Endothelial cell of umbilical vein (primary cell): ENCODE measurements at regions not wholly inside any gene's neighbourhood (a gene's known extent, or its start where the extent isn't known, plus 50 kb on each side); places are given as distances from the start of the nearest gene placed in this dataset.
"Not testable (repeated sequence)": the region's sequence is repeated elsewhere in the genome, so short reads cannot be mapped to it uniquely, and the experiment has no call there.

Experiments used
- BruUV-seq: library from RNA; stranded (reverse); fragments of 400-500 nt; replicated peaks from 2 replicates; lab custom pipeline; 2021; lab: Mats Ljungman, UMichigan
- CTCF ChIA-PET: fragments of 300-600, 350-600 bp; sonication (Branson Sonifier 250); formaldehyde crosslinking; loops from one replicate; lab custom pipeline; 2021; ENCODE audit warnings: antibody characterized with exemption, inconsistent platforms; lab: Charles Lee
- POLR2A ChIA-PET: fragments of 300-600, 350-600 bp; sonication (Branson Sonifier 250); formaldehyde crosslinking; loops from one replicate; lab custom pipeline; 2021; ENCODE audit warnings: antibody characterized with exemption, inconsistent platforms; lab: Charles Lee
- DNase-seq: peaks from one replicate; pipeline ENCODE4 v3.0.0-alpha.2; 2011; ENCODE audit warnings: low read depth, low spot score
- FAIRE-seq: peaks from 2 replicates; lab custom pipeline; 2011; peaks lifted over from hg19 to GRCh38; lab: Jason Lieb, UNC
- H2AFZ ChIP-seq: 2 replicates; pipeline ENCODE4 v1.6.0; 2012; ENCODE audit warnings: low read depth, low read length, control low read depth, inconsistent platforms
- H3K27ac ChIP-seq: 2 replicates; pipeline ENCODE4 v1.5.1; 2011; ENCODE audit warnings: low read depth, mild to moderate bottlenecking, control low read depth, low read length, moderate library complexity; ENCODE audit not compliant: insufficient read depth
- H3K27me3 ChIP-seq, 2 experiments: 2 replicates each; pipeline versions ENCODE4 v1.6.0 to v1.6.1; 2011; ENCODE audit warnings: low read length in 2 of 2, mixed read lengths in 1 of 2; ENCODE audit not compliant: control insufficient read depth in 2 of 2, insufficient read depth in 2 of 2
- H3K36me3 ChIP-seq, 2 experiments: 2 replicates in 1 of 2; 3 replicates in 1 of 2; pipeline ENCODE4 v1.5.1; 2011; ENCODE audit warnings: low read length in 2 of 2, mild to moderate bottlenecking in 1 of 2, moderate library complexity in 1 of 2; ENCODE audit not compliant: control insufficient read depth in 2 of 2, insufficient read depth in 2 of 2; ENCODE audit errors: extremely low read depth in 1 of 2
- H3K4me1 ChIP-seq: 3 replicates; pipeline ENCODE4 v1.5.1; 2011; ENCODE audit warnings: mild to moderate bottlenecking, low read length; ENCODE audit not compliant: control insufficient read depth, insufficient read depth; ENCODE audit errors: extremely low read depth
- H3K4me2 ChIP-seq: 2 replicates; pipeline ENCODE4 v1.6.1; 2011; ENCODE audit warnings: low read length, control low read depth, mixed read lengths; ENCODE audit not compliant: insufficient read depth
- H3K4me3 ChIP-seq, 3 experiments: fragments of 200-600 bp in 1 of 3; sonication (generic), shearing (Covaris generic) in 1 of 3; replicated peaks in 1 of 3; 2 replicates each; pipeline ENCODE4 v1.5.1; 2011 to 2016; ENCODE audit warnings: control low read depth in 3 of 3, low read length in 3 of 3, mild to moderate bottlenecking in 2 of 3, inconsistent platforms in 1 of 3, low read depth in 1 of 3, moderate library complexity in 1 of 3; ENCODE audit not compliant: insufficient read depth in 1 of 3
- H3K79me2 ChIP-seq: 2 replicates; pipeline ENCODE4 v1.6.0; 2012; ENCODE audit warnings: low read length, inconsistent platforms; ENCODE audit not compliant: control insufficient read depth, insufficient read depth
- H3K9ac ChIP-seq: replicated peaks from 2 replicates; pipeline ENCODE3; 2011; ENCODE audit warnings: low read length, control low read depth; ENCODE audit not compliant: insufficient read depth; ENCODE audit errors: extremely low read depth
- H3K9me1 ChIP-seq: replicated peaks from 3 replicates; pipeline ENCODE4 v1.6.0; 2011; ENCODE audit warnings: mild to moderate bottlenecking, low read length; ENCODE audit not compliant: control insufficient read depth, insufficient read depth; ENCODE audit errors: extremely low read depth
- H3K9me3 ChIP-seq: replicated peaks from 2 replicates; pipeline ENCODE4 v1.5.1; 2012; ENCODE audit warnings: low read length, inconsistent platforms; ENCODE audit not compliant: control insufficient read depth, insufficient read depth
- H4K20me1 ChIP-seq: replicated peaks from 2 replicates; pipeline ENCODE3; 2011; ENCODE audit warnings: mild to moderate bottlenecking, low read length; ENCODE audit not compliant: control insufficient read depth, insufficient read depth; ENCODE audit errors: extremely low read depth
- EZH2 ChIP-seq: IDR thresholded peaks from 2 replicates; pipeline ENCODE4 v1.6.1; 2012; ENCODE audit warnings: borderline replicate concordance, low read depth, mild to moderate bottlenecking, moderate library complexity, low read length, inconsistent platforms; ENCODE audit not compliant: severe bottlenecking
- FOS ChIP-seq: IDR thresholded peaks from 2 replicates; pipeline ENCODE4 v1.6.1; 2011; ENCODE audit warnings: mild to moderate bottlenecking, low read length, moderate library complexity, borderline replicate concordance; ENCODE audit not compliant: insufficient read depth
- GATA2 ChIP-seq: IDR thresholded peaks from 2 replicates; pipeline ENCODE4 v1.7.0; 2011; ENCODE audit warnings: low read depth, mild to moderate bottlenecking, moderate library complexity, mixed read lengths, low read length; ENCODE audit not compliant: insufficient read length, insufficient read depth
- JUN ChIP-seq: IDR thresholded peaks from 2 replicates; pipeline ENCODE4 v1.6.1; 2011; ENCODE audit warnings: borderline replicate concordance, low read depth; ENCODE audit not compliant: insufficient read length, insufficient read depth
- MYC ChIP-seq: IDR thresholded peaks from one replicate; pipeline ENCODE4 v1.6.1; 2011; ENCODE audit warnings: mild to moderate bottlenecking, low read depth, low read length
- POLR2A ChIP-seq: IDR thresholded peaks from 2 replicates; pipeline ENCODE4 v1.6.1; 2012; ENCODE audit warnings: low read depth, mild to moderate bottlenecking, control low read depth, low read length
- POLR2AphosphoS5 ChIP-seq: IDR thresholded peaks from 2 replicates; pipeline ENCODE4 v1.6.1; 2012; ENCODE audit warnings: low read depth, mild to moderate bottlenecking, control low read depth, low read length, moderate library complexity; ENCODE audit not compliant: insufficient read depth
- dilution Hi-C: fragments of 300-500 bp; cut with MboI; formaldehyde crosslinking; loops from one replicate; pipeline ENCODE4 v1.15.0; 2019; ENCODE audit warnings: low sequenced_read_pairs; ENCODE audit not compliant: extremely low pct_ligation_motif_present
- intact Hi-C: fragments of 100-400 bp; cut with micrococcal nuclease; formaldehyde crosslinking; loops from one replicate; pipeline ENCODE4 v1.10.0; 2022
- TF ChIP-seq, protein P1 (sequence below): IDR thresholded peaks from 2 replicates; pipeline ENCODE4 v1.6.1; 2011; ENCODE audit not compliant: insufficient read depth, insufficient read length
- TF ChIP-seq, protein P2 (sequence below), 2 donors: IDR thresholded peaks; 1 replicate in 1 of 2; 2 replicates in 1 of 2; pipeline ENCODE4 v1.5.1; 2011; ENCODE audit warnings: low read length in 2 of 2, mild to moderate bottlenecking in 2 of 2, moderate library complexity in 2 of 2, control low read depth in 1 of 2, inconsistent platforms in 1 of 2, low read depth in 1 of 2; ENCODE audit not compliant: insufficient read depth in 1 of 2; ENCODE audit errors: extremely low read depth in 1 of 2

DNA sequence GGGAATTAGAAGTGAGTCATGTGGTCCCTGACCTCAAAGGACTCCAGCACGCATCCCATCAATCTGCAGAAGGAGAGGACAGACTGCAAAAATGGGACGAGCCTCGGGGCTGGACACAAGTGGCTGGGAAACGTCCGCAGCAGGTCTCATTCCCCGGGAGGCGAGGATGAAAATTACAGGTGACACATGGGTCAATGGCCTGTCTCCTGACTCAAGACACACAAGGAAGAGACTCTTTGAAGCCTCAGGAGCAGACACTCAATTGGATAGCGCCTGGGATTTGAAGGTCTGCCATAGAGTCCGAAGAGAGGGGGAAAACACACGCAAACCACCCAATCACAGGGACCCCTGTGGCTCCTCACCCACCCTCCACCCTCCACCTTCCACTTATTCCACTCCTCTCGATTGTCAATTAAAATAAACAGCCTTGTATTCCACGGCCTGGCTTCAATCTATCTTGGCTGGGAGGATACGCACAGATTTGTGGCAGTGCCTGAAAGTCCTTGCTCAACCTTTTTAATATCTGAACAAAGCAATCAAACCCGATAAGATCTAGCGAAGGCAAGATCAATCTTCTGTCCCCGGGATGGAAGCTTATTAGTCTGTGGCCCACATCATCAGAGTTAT is 101.8 kb upstream of the CADM1 start:
- no peaks in the 10 kb centered on the region for H3K36me3 ChIP-seq
- H3K27ac ChIP-seq, result no peak overlapping the region
- H3K27me3 ChIP-seq, result no peaks in the 10 kb centered on the region
- H2AFZ ChIP-seq, result no peak overlapping the region
- FAIRE-seq (no peak), DNase-seq (no peak)
- no peak overlapping the region for H3K9ac ChIP-seq
- intact Hi-C loops (no loop called here), dilution Hi-C loops (no loop called here)
- H3K4me2 ChIP-seq, result no peak overlapping the region
- no peaks in the 10 kb centered on the region for H3K9me1 ChIP-seq
- TF ChIP-seq, protein P1, sequence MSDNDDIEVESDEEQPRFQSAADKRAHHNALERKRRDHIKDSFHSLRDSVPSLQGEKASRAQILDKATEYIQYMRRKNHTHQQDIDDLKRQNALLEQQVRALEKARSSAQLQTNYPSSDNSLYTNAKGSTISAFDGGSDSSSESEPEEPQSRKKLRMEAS, result no peak
- TF ChIP-seq JUN (no peak), POLR2AphosphoS5 (no peak), EZH2 (no peak), FOS (no peak), MYC (no peak), POLR2A (no peak), GATA2 (no peak)
- TF ChIP-seq, protein P2, sequence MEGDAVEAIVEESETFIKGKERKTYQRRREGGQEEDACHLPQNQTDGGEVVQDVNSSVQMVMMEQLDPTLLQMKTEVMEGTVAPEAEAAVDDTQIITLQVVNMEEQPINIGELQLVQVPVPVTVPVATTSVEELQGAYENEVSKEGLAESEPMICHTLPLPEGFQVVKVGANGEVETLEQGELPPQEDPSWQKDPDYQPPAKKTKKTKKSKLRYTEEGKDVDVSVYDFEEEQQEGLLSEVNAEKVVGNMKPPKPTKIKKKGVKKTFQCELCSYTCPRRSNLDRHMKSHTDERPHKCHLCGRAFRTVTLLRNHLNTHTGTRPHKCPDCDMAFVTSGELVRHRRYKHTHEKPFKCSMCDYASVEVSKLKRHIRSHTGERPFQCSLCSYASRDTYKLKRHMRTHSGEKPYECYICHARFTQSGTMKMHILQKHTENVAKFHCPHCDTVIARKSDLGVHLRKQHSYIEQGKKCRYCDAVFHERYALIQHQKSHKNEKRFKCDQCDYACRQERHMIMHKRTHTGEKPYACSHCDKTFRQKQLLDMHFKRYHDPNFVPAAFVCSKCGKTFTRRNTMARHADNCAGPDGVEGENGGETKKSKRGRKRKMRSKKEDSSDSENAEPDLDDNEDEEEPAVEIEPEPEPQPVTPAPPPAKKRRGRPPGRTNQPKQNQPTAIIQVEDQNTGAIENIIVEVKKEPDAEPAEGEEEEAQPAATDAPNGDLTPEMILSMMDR (IDR thresholded peaks at IDR 0.05; ENCODE audit: extremely low read depth in 1 of 2, insufficient read depth in 1 of 2, low read depth in 1 of 2, low read length in 2 of 2), result no peak
- H3K4me1 ChIP-seq, result no peaks in the 10 kb centered on the region
- H4K20me1 ChIP-seq, result no peaks in the 10 kb centered on the region
- ChIA-PET CTCF (no interaction called here), POLR2A (no interaction called here)
- no peaks in the 10 kb centered on the region for H3K79me2 ChIP-seq
- H3K9me3 ChIP-seq, result no peaks in the 10 kb centered on the region
- no TSS peak for BruUV-seq
- H3K4me3 ChIP-seq, result no peak overlapping the region

DNA sequence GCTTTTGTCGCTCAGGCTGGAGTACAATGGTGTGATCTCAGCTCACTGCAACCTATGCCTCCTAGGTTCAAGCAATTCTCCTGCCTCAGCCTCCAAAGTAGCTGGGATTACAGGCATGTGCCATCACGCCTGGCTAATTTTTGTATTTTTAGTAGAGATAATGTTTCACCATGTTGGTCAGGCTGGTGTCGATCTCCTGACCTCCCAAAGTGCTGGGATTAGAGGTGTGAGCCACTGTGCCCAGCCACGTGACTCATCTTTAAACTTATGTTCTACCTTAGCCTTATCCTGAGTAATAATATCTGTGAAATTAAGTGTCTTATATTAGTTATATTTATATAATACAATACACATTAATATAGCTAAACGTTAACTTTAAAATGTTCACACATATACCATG is 101.2 kb upstream of the CADM1 start:
- H3K27me3 ChIP-seq, H3K9me1 ChIP-seq, H3K9me3 ChIP-seq, H3K9ac ChIP-seq, H3K27ac ChIP-seq, H3K36me3 ChIP-seq, FAIRE-seq, H3K4me2 ChIP-seq, CTCF ChIA-PET, H2AFZ ChIP-seq, H3K4me1 ChIP-seq, dilution Hi-C loops, DNase-seq, intact Hi-C loops, H3K4me3 ChIP-seq, BruUV-seq, H4K20me1 ChIP-seq, POLR2A ChIA-PET, H3K79me2 ChIP-seq: not testable (repeated sequence)
